Bronchial epithelial cell (primary cell): ENCODE measurements at regions not wholly inside any gene's neighbourhood (a gene's known extent, or its start where the extent isn't known, plus 50 kb on each side); places are given as distances from the start of the nearest gene placed in this dataset.
"Not testable (repeated sequence)": the region's sequence is repeated elsewhere in the genome, so short reads cannot be mapped to it uniquely, and the experiment has no call there.

Experiments used
- DNase-seq: peaks from one replicate; pipeline ENCODE4 v3.0.0-alpha.2; 2010; ENCODE audit warnings: low read depth
- FAIRE-seq: peaks from 2 replicates; lab custom pipeline; 2011; peaks lifted over from hg19 to GRCh38; lab: Jason Lieb, UNC
- H3K27me3 ChIP-seq: 2 replicates; pipeline ENCODE4 v1.5.1; 2011; ENCODE audit warnings: low read length; ENCODE audit not compliant: control insufficient read depth, insufficient read depth
- H3K36me3 ChIP-seq: 2 replicates; pipeline ENCODE4 v1.5.1; 2011; ENCODE audit warnings: low read length; ENCODE audit not compliant: control insufficient read depth, insufficient read depth
- H3K4me3 ChIP-seq: 2 replicates; pipeline ENCODE4 v1.5.1; 2011; ENCODE audit warnings: mild to moderate bottlenecking, low read depth, low read length, control low read depth
- TF ChIP-seq, protein P1 (sequence below): IDR thresholded peaks from 2 replicates; pipeline ENCODE4 v1.5.1; 2011; ENCODE audit warnings: mild to moderate bottlenecking, moderate library complexity, low read length, control low read depth, inconsistent platforms; ENCODE audit not compliant: insufficient read depth, severe bottlenecking

DNA sequence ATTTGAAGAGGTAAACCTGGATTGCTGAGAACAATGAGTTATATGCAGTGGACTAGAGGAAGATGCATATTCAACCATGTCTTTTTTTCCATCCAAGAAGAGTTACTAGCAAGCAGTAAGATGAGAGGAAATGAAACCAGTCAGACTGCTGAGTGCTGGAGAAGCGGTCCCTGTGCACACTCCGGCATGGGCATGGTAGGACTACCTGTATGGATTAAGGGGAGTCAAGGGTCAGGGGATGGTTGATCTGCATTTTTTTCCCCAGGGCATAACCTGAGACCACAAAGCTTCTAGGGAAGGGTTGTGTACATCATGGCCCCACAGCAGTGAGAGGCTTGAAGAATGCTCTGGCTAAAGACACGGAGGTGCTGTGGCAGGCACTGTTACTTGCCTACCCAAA, 76.6 kb upstream of the ZNF169 start:
- Histone ChIP-seq H3K4me3 (no peak overlapping the region), H3K36me3 (peaks cover 10% of the 10 kb centered on the region), H3K27me3 (no peaks in the 10 kb centered on the region)
- FAIRE-seq (no peak), DNase-seq (no peak)
- TF ChIP-seq, protein P1, sequence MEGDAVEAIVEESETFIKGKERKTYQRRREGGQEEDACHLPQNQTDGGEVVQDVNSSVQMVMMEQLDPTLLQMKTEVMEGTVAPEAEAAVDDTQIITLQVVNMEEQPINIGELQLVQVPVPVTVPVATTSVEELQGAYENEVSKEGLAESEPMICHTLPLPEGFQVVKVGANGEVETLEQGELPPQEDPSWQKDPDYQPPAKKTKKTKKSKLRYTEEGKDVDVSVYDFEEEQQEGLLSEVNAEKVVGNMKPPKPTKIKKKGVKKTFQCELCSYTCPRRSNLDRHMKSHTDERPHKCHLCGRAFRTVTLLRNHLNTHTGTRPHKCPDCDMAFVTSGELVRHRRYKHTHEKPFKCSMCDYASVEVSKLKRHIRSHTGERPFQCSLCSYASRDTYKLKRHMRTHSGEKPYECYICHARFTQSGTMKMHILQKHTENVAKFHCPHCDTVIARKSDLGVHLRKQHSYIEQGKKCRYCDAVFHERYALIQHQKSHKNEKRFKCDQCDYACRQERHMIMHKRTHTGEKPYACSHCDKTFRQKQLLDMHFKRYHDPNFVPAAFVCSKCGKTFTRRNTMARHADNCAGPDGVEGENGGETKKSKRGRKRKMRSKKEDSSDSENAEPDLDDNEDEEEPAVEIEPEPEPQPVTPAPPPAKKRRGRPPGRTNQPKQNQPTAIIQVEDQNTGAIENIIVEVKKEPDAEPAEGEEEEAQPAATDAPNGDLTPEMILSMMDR, result no peak

- no peak for DNase-seq
- H3K4me3 ChIP-seq, result no peak overlapping the region
- H3K36me3 ChIP-seq, result peaks cover 10% of the 10 kb centered on the region
- peak; percentile 7 for FAIRE-seq
- H3K27me3 ChIP-seq, result no peaks in the 10 kb centered on the region
- TF ChIP-seq, protein P1, result no peak
These were observed 75.7 kb upstream of the ZNF169 start for GRCh38 chr9:94183240-94183999.

DNA sequence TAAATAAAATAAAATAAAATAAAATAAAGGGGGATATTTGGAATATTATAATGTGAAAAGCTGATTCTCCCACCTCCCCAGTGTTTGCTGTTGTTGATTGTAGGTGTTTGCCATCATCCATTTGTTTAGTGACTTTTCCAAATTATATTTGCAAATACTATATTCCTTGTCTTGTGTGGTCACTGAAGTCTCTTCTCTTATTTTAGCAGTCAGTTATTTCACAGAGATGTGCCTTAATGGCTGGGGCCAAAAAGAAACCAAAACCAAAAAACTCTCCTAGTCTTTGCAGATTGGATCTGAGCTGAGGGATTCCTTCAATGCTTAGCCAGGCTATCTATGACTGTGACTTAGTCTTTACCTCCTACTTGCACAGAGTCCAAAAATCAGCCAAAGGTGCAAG, 70.9 kb upstream of the ZNF169 start:
- H3K36me3 ChIP-seq, result peaks cover 3% of the 10 kb centered on the region
- H3K4me3 ChIP-seq, result no peak overlapping the region
- FAIRE-seq (no peak), DNase-seq (no peak)
- H3K27me3 ChIP-seq, result no peaks in the 10 kb centered on the region
- TF ChIP-seq, protein P1, result no peak

GRCh38 chr9:94191706-94192105, 67.4 kb upstream of the ZNF169 start:
- not testable (repeated sequence) for H3K27me3 ChIP-seq, H3K4me3 ChIP-seq, H3K36me3 ChIP-seq, FAIRE-seq, DNase-seq

GRCh38 chr9:94198414-94198813, 60.7 kb upstream of the ZNF169 start:
- DNase-seq (no peak), FAIRE-seq (no peak)
- H3K36me3 ChIP-seq, result peaks cover 4% of the 10 kb centered on the region
- TF ChIP-seq, protein P1, result no peak
- H3K4me3 ChIP-seq, result no peak overlapping the region
- H3K27me3 ChIP-seq, result no peaks in the 10 kb centered on the region

GRCh38 chr9:94199776-94200175, 59.3 kb upstream of the ZNF169 start:
- H3K27me3 ChIP-seq, result no peaks in the 10 kb centered on the region
- no peak overlapping the region for H3K4me3 ChIP-seq
- peaks cover 4% of the 10 kb centered on the region for H3K36me3 ChIP-seq
- DNase-seq, result peak; percentile 3
- TF ChIP-seq, protein P1, result no peak
- FAIRE-seq, result no peak
